ENCODE measurements at regions not wholly inside any gene's neighbourhood (a gene's known extent, or its start where the extent isn't known, plus 50 kb on each side); places are given as distances from the start of the nearest gene placed in this dataset.
"Not testable (repeated sequence)": the region's sequence is repeated elsewhere in the genome, so short reads cannot be mapped to it uniquely, and the experiment has no call there.

DNA sequence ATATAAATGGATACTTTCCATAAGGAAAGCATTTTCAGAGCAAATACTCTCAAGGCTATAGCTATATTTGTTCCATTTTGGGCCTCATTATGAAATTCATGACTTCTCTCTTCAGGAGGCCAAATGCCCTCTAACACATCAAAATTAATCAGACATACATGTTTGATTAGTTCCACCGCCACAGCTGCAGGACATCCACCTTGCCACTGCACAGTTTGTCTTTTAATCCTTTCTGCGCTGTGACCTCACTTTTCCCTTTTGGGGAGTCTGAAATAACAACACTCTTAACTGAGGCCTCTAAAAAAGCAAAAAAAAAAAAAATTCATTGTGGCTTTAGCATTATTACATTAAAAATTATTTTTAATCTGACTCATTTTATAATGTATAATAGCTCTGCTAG lies 279.1 kb upstream of the CDH12 start:
- Histone ChIP-seq H3K4me1 (no peaks in the 10 kb centered on the region), H3K27me3 (no peaks in the 10 kb centered on the region), H3K27ac (no peak overlapping the region), H3K36me3 (no peaks in the 10 kb centered on the region), H3K9me3 (no peaks in the 10 kb centered on the region), H3K4me3 (replicated peaks in 1 of 3) (no peak overlapping the region)
- DNase-seq = no peak
- 83 to 87% methylated on average over 2 of the region's 2 CpGs for WGBS, 2 donors
- TF ChIP-seq, protein P1, sequence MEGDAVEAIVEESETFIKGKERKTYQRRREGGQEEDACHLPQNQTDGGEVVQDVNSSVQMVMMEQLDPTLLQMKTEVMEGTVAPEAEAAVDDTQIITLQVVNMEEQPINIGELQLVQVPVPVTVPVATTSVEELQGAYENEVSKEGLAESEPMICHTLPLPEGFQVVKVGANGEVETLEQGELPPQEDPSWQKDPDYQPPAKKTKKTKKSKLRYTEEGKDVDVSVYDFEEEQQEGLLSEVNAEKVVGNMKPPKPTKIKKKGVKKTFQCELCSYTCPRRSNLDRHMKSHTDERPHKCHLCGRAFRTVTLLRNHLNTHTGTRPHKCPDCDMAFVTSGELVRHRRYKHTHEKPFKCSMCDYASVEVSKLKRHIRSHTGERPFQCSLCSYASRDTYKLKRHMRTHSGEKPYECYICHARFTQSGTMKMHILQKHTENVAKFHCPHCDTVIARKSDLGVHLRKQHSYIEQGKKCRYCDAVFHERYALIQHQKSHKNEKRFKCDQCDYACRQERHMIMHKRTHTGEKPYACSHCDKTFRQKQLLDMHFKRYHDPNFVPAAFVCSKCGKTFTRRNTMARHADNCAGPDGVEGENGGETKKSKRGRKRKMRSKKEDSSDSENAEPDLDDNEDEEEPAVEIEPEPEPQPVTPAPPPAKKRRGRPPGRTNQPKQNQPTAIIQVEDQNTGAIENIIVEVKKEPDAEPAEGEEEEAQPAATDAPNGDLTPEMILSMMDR (IDR thresholded peaks at IDR 0.05) = no peak
- TF ChIP-seq POLR2A (IDR thresholded peaks at IDR 0.05) = no peak
- intact Hi-C loops (cut with DNase I) = no loop called here

DNA sequence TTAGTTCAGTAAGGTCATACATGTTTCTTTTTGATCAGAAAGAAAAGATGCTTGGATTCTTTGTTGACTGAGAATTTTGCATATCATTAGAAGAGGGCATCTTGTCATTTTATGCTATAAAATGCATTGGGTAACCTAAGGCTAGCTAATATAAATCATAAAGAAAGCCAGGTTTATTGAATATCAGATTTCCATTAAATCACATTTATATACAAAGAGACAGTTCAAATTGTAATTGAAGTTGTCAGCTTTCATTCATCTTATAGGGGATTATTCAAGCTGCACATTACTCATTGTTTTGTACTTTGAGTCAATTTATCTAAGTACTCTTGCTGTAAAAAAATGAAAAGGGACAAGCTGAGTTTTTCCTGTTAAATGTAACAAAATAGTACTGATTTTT lies 259.1 kb upstream of the CDH12 start:
- Histone ChIP-seq H3K4me3 (replicated peaks in 1 of 3) (no peak overlapping the region), H3K27ac (no peak overlapping the region), H3K36me3 (no peaks in the 10 kb centered on the region), H3K27me3 (no peaks in the 10 kb centered on the region), H3K9me3 (no peaks in the 10 kb centered on the region), H3K4me1 (no peaks in the 10 kb centered on the region)
- TF ChIP-seq, protein P1 (IDR thresholded peaks at IDR 0.05) = no peak
- TF ChIP-seq POLR2A (IDR thresholded peaks at IDR 0.05) = no peak
- DNase-seq = no peak
- intact Hi-C loops (cut with DNase I) = no loop called here

DNA sequence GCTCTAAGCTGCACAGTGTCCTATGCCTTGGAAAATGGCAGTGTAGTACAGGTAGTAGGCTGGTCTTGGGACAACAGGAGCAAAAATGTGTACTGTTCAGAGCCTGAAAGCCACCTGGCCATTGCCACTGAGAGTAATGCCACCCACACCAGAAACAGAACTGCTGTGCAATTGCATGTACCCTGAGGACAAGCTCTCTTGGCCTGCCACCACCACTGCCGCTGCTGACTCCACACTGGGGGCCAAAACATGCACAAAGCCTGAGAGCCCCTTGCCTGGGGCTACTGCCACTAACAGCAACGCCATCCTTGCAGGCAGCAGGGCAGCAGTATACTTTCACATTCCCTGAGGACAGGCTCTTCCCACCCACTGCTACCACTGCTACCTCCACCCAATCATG lies 251.9 kb upstream of the CDH12 start:
- no peaks in the 10 kb centered on the region for H3K9me3 ChIP-seq
- H3K4me3 ChIP-seq (replicated peaks in 1 of 3) = no peak overlapping the region
- intact Hi-C loops (cut with DNase I) = no loop called here
- H3K27ac ChIP-seq = no peak overlapping the region
- no peaks in the 10 kb centered on the region for H3K27me3 ChIP-seq
- TF ChIP-seq, protein P1 (IDR thresholded peaks at IDR 0.05) = no peak
- TF ChIP-seq POLR2A (IDR thresholded peaks at IDR 0.05) = no peak
- H3K36me3 ChIP-seq = no peaks in the 10 kb centered on the region
- H3K4me1 ChIP-seq = no peaks in the 10 kb centered on the region
- 88 to 90% methylated on average over 2 of the region's 2 CpGs for WGBS, 2 donors
- no peak for DNase-seq

DNA sequence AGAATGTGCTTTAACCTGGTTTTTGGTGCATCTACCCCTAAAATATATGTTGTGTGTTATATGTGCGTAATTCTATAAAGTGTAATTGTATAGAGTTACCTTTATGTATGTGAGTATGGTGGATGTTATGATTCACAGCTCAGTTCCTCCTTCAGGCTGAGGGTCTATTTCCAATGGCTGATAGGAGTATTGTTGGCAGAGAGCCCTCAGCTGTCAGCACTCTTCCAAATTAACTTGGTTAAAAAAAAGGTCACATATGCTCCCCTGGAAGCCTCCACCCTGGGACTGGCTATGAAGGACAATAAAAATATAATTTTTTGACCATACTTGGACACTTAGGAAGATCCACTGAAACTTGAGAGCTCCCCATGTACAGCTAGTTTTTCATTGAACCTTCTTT lies 250.4 kb upstream of the CDH12 start:
- Histone ChIP-seq H3K4me3 (replicated peaks in 1 of 3) (no peak overlapping the region), H3K27me3 (no peaks in the 10 kb centered on the region), H3K36me3 (no peaks in the 10 kb centered on the region), H3K9me3 (no peaks in the 10 kb centered on the region), H3K27ac (no peak overlapping the region), H3K4me1 (no peaks in the 10 kb centered on the region)
- no peak for DNase-seq
- TF ChIP-seq, protein P1 (IDR thresholded peaks at IDR 0.05) = no peak
- no peak for TF ChIP-seq POLR2A (IDR thresholded peaks at IDR 0.05)
- intact Hi-C loops (cut with DNase I) = no loop called here
- 94 to 95% methylated on average over 1 of the region's 1 CpG for WGBS, 2 donors

DNA sequence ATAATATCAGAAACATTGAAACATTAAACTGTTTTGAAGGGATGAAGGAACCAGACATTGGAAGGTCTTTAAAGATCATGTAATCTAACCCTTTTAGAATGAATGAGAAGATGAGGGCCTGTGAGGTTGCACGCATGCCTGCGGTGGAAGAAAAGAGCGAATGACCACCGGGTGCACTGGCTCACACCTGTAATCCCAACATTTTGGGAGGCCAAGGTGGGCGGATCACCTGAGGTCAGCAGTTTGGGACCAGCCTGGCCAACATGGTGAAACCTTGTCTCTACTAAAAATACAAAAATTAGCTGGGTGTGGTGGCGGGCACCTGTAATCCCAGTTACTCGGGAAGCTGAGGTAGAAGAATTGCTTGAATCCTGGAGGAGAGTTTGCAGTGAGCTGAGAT lies 242.3 kb upstream of the CDH12 start:
- H3K27me3 ChIP-seq; H3K4me3 ChIP-seq (replicated peaks in 1 of 3); H3K9me3 ChIP-seq; H3K36me3 ChIP-seq; H3K27ac ChIP-seq; H3K4me1 ChIP-seq; DNase-seq; intact Hi-C loops (cut with DNase I): not testable (repeated sequence)
- WGBS, 2 donors = 92 to 93% methylated on average over 7 of the region's 7 CpGs

DNA sequence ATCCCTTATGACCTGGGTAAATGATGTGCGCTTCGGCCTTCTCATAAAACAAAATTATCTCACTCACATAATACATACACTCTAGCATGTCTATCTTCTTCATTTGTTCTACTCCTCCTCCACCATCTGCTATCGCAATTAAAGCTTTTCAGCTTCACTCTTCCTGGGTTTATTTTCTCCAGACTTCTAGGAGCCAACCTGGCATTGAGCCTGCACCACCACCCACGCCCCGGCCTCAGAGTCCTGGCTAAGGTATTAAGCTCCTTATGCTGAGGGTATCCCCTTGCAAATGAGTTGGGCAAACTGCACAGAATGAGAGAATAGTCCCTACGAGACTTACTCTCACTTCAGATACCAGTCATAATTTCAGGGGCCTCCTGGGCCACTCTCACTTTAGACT lies 236.1 kb upstream of the CDH12 start:
- Histone ChIP-seq H3K4me1 (no peaks in the 10 kb centered on the region), H3K27ac (no peak overlapping the region), H3K9me3 (no peaks in the 10 kb centered on the region), H3K36me3 (no peaks in the 10 kb centered on the region), H3K4me3 (replicated peaks in 1 of 3) (no peak overlapping the region), H3K27me3 (no peaks in the 10 kb centered on the region)
- intact Hi-C loops (cut with DNase I) = no loop called here
- WGBS, 2 donors = 84 to 88% methylated on average over 6 of the region's 6 CpGs
- no peak for DNase-seq
- no peak for TF ChIP-seq POLR2A (IDR thresholded peaks at IDR 0.05)
- TF ChIP-seq, protein P1 (IDR thresholded peaks at IDR 0.05) = no peak

All from thyroid gland (tissue), 4 donors.